ENCODE measurements at regions not wholly inside any gene's neighbourhood (a gene's known extent, or its start where the extent isn't known, plus 50 kb on each side); places are given as distances from the start of the nearest gene placed in this dataset.

- Histone ChIP-seq H3K4me2 (ENCODE audit: low read depth, low read length, poor library complexity, severe bottlenecking) (peak overlapping the region; percentile 87), H3K9me2 (replicated peaks; ENCODE audit: insufficient read depth, low read length) (no peaks in the 10 kb centered on the region), H3K9me3 (ENCODE audit: low read length) (no peaks in the 10 kb centered on the region), H3K36me3 (ENCODE audit: insufficient read depth, low read length) (no peaks in the 10 kb centered on the region), H2AFZ (ENCODE audit: low read length) (no peak overlapping the region), H4K20me1 (ENCODE audit: insufficient read depth, low read depth, low read length) (no peaks in the 10 kb centered on the region), H3K27ac (ENCODE audit: low read length) (peak overlapping the region; percentile 100), H3K79me2 (ENCODE audit: low read length) (no peaks in the 10 kb centered on the region), H3K9ac (ENCODE audit: low read length) (peak overlapping the region; percentile 92), H3K4me3 (ENCODE audit: low read length) (peak overlapping the region; percentile 58), H3K27me3 (ENCODE audit: low read length) (no peaks in the 10 kb centered on the region), H3K4me1 (ENCODE audit: low read length) (peaks cover 76% of the 10 kb centered on the region)
- peak; percentile 91 for DNase-seq
These were observed 110.7 kb upstream of the CLMP start for GRCh38 chr11:123305601-123306375.

- peak; percentile 90 for DNase-seq
- no peaks in the 10 kb centered on the region for H4K20me1 ChIP-seq (ENCODE audit: insufficient read depth, low read depth, low read length)
- H3K27ac ChIP-seq (ENCODE audit: low read length), result peak overlapping the region; percentile 100
- no peaks in the 10 kb centered on the region for H3K9me3 ChIP-seq (ENCODE audit: low read length)
- no peaks in the 10 kb centered on the region for H3K36me3 ChIP-seq (ENCODE audit: insufficient read depth, low read length)
- peaks cover 81% of the 10 kb centered on the region for H3K4me1 ChIP-seq (ENCODE audit: low read length)
- H3K79me2 ChIP-seq (ENCODE audit: low read length), result no peaks in the 10 kb centered on the region
- peak overlapping the region; percentile 92 for H3K9ac ChIP-seq (ENCODE audit: low read length)
- no peaks in the 10 kb centered on the region for H3K27me3 ChIP-seq (ENCODE audit: low read length)
- no peaks in the 10 kb centered on the region for H3K9me2 ChIP-seq (replicated peaks; ENCODE audit: insufficient read depth, low read length)
- peak overlapping the region; percentile 58 for H3K4me3 ChIP-seq (ENCODE audit: low read length)
- peak overlapping the region; percentile 87 for H3K4me2 ChIP-seq (ENCODE audit: low read depth, low read length, poor library complexity, severe bottlenecking)
- no peak overlapping the region for H2AFZ ChIP-seq (ENCODE audit: low read length)
These were observed 109.9 kb upstream of the CLMP start for GRCh38 chr11:123304828-123305466.

GRCh38 chr11:123303924-123304323 is 108.9 kb upstream of the CLMP start:
- Histone ChIP-seq H3K27me3 (ENCODE audit: low read length) (no peaks in the 10 kb centered on the region), H3K36me3 (ENCODE audit: insufficient read depth, low read length) (no peaks in the 10 kb centered on the region), H3K9ac (ENCODE audit: low read length) (peak overlapping the region; percentile 92), H3K4me3 (ENCODE audit: low read length) (peak overlapping the region; percentile 59), H3K4me1 (ENCODE audit: low read length) (peaks cover 87% of the 10 kb centered on the region), H2AFZ (ENCODE audit: low read length) (no peak overlapping the region), H3K27ac (ENCODE audit: low read length) (peak overlapping the region; percentile 100), H3K9me3 (ENCODE audit: low read length) (no peaks in the 10 kb centered on the region), H3K9me2 (replicated peaks; ENCODE audit: insufficient read depth, low read length) (no peaks in the 10 kb centered on the region), H3K79me2 (ENCODE audit: low read length) (no peaks in the 10 kb centered on the region), H4K20me1 (ENCODE audit: insufficient read depth, low read depth, low read length) (no peaks in the 10 kb centered on the region), H3K4me2 (ENCODE audit: low read depth, low read length, poor library complexity, severe bottlenecking) (peak overlapping the region; percentile 87)
- DNase-seq, result peak; percentile 91

- Histone ChIP-seq H3K4me1 (ENCODE audit: low read length) (peaks cover 78% of the 10 kb centered on the region), H3K27ac (ENCODE audit: low read length) (peak overlapping the region; percentile 100), H3K9me3 (ENCODE audit: low read length) (no peaks in the 10 kb centered on the region), H3K4me3 (ENCODE audit: low read length) (peak overlapping the region; percentile 43; the same call in 1 of the 2 replicates), H3K4me2 (ENCODE audit: low read depth, low read length, poor library complexity, severe bottlenecking) (peak overlapping the region; percentile 87), H2AFZ (ENCODE audit: low read length) (no peak overlapping the region), H3K79me2 (ENCODE audit: low read length) (no peaks in the 10 kb centered on the region), H3K9ac (ENCODE audit: low read length) (peak overlapping the region; percentile 92), H3K36me3 (ENCODE audit: insufficient read depth, low read length) (no peaks in the 10 kb centered on the region), H3K9me2 (replicated peaks; ENCODE audit: insufficient read depth, low read length) (no peaks in the 10 kb centered on the region), H3K27me3 (ENCODE audit: low read length) (no peaks in the 10 kb centered on the region), H4K20me1 (ENCODE audit: insufficient read depth, low read depth, low read length) (no peaks in the 10 kb centered on the region)
- DNase-seq, result peak; percentile 76
These were observed 107.7 kb upstream of the CLMP start for GRCh38 chr11:123302751-123303195.

GRCh38 chr11:123301696-123302400 is 106.8 kb upstream of the CLMP start:
- Histone ChIP-seq H2AFZ (ENCODE audit: low read length) (no peak overlapping the region), H3K4me3 (ENCODE audit: low read length) (peak overlapping the region; percentile 43; the same call in 1 of the 2 replicates)
- DNase-seq, result peak; percentile 82

GRCh38 chr11:123301013-123301591 is 106.1 kb upstream of the CLMP start:
- Histone ChIP-seq H3K4me3 (ENCODE audit: low read length) (peak overlapping the region; percentile 27; the same call in 1 of the 2 replicates), H3K4me2 (ENCODE audit: low read depth, low read length, poor library complexity, severe bottlenecking) (peak overlapping the region; percentile 87), H2AFZ (ENCODE audit: low read length) (no peak overlapping the region), H3K9me2 (replicated peaks; ENCODE audit: insufficient read depth, low read length) (no peaks in the 10 kb centered on the region), H3K79me2 (ENCODE audit: low read length) (no peaks in the 10 kb centered on the region), H3K9ac (ENCODE audit: low read length) (peak overlapping the region; percentile 92), H3K4me1 (ENCODE audit: low read length) (peaks cover 61% of the 10 kb centered on the region), H3K36me3 (ENCODE audit: insufficient read depth, low read length) (no peaks in the 10 kb centered on the region), H3K27ac (ENCODE audit: low read length) (peak overlapping the region; percentile 100), H3K27me3 (ENCODE audit: low read length) (no peaks in the 10 kb centered on the region), H3K9me3 (ENCODE audit: low read length) (no peaks in the 10 kb centered on the region), H4K20me1 (ENCODE audit: insufficient read depth, low read depth, low read length) (no peaks in the 10 kb centered on the region)
- DNase-seq, result no peak

More at GRCh38 chr11:123301696-123302400, 106.8 kb upstream of the CLMP start:
- H3K36me3 ChIP-seq (ENCODE audit: insufficient read depth, low read length), result no peaks in the 10 kb centered on the region
- H3K4me2 ChIP-seq (ENCODE audit: low read depth, low read length, poor library complexity, severe bottlenecking), result peak overlapping the region; percentile 87
- no peaks in the 10 kb centered on the region for H3K27me3 ChIP-seq (ENCODE audit: low read length)
- H4K20me1 ChIP-seq (ENCODE audit: insufficient read depth, low read depth, low read length), result no peaks in the 10 kb centered on the region
- H3K27ac ChIP-seq (ENCODE audit: low read length), result peak overlapping the region; percentile 100
- H3K9ac ChIP-seq (ENCODE audit: low read length), result peak overlapping the region; percentile 92
- no peaks in the 10 kb centered on the region for H3K9me3 ChIP-seq (ENCODE audit: low read length)
- H3K79me2 ChIP-seq (ENCODE audit: low read length), result no peaks in the 10 kb centered on the region
- peaks cover 69% of the 10 kb centered on the region for H3K4me1 ChIP-seq (ENCODE audit: low read length)
- H3K9me2 ChIP-seq (replicated peaks; ENCODE audit: insufficient read depth, low read length), result no peaks in the 10 kb centered on the region

- Histone ChIP-seq H3K27me3 (ENCODE audit: low read length) (no peaks in the 10 kb centered on the region), H3K4me1 (ENCODE audit: low read length) (peaks cover 48% of the 10 kb centered on the region), H3K9me2 (replicated peaks; ENCODE audit: insufficient read depth, low read length) (no peaks in the 10 kb centered on the region), H3K79me2 (ENCODE audit: low read length) (no peaks in the 10 kb centered on the region), H3K9me3 (ENCODE audit: low read length) (no peaks in the 10 kb centered on the region), H3K36me3 (ENCODE audit: insufficient read depth, low read length) (no peaks in the 10 kb centered on the region), H3K27ac (ENCODE audit: low read length) (peak overlapping the region; percentile 34; the same call in 1 of the 2 replicates), H3K4me2 (ENCODE audit: low read depth, low read length, poor library complexity, severe bottlenecking) (no peak overlapping the region), H3K9ac (ENCODE audit: low read length) (no peak overlapping the region), H2AFZ (ENCODE audit: low read length) (no peak overlapping the region), H4K20me1 (ENCODE audit: insufficient read depth, low read depth, low read length) (no peaks in the 10 kb centered on the region), H3K4me3 (ENCODE audit: low read length) (no peak overlapping the region)
- no peak for DNase-seq
These were observed 104.7 kb upstream of the CLMP start for GRCh38 chr11:123299721-123300120.
